ENCODE measurements at regions not wholly inside any gene's neighbourhood (a gene's known extent, or its start where the extent isn't known, plus 50 kb on each side); places are given as distances from the start of the nearest gene placed in this dataset.

DNA sequence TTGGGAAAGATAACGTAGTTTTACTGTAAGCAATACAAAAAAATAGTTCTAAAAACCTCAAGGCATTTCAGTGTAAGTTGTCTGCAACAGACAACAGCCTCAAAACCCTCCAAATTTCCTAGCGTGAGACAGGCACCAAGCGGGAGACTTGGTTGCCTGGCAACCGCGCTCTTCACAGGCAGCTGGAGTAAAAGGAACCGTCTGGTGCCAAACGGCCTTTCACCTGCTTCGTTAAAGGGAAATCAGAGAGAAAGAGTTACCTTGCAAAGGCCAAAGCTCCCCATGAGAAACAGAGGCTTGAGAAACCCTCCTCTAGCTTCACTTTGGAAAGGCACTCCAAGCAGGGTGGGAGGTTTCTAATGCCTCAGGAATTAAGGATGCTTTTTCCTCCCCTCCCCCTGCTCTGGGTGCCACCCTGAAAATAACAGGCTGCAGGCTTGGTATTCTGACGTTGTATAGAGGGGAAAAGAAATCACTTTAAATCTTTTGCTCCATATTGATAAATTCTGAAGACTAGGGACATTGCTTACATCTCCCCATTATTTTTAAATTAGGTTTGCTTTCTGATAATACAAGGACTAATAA, 129.7 kb upstream of the UFL1 start (continued):
- TF ChIP-seq CREB5 (CRISPR knock-in tag; IDR thresholded peaks at IDR 0.05; ENCODE audit: low read depth) (no peak), ZC3H10 (CRISPR knock-in tag; IDR thresholded peaks at IDR 0.05) (no peak), CSDC2 (CRISPR knock-in tag; IDR thresholded peaks at IDR 0.05) (no peak), TSHZ2 (CRISPR knock-in tag; IDR thresholded peaks at IDR 0.05) (no peak), ARNTL (CRISPR knock-in tag; IDR thresholded peaks at IDR 0.05; ENCODE audit: borderline replicate concordance, low read depth) (no peak), ESRRG (CRISPR knock-in tag; IDR thresholded peaks at IDR 0.05) (no peak)

GRCh38 chr6:96394727-96395126, 126.9 kb upstream of the UFL1 start:
- no peak for ATAC-seq
- TF ChIP-seq CREB5 (CRISPR knock-in tag; IDR thresholded peaks at IDR 0.05; ENCODE audit: low read depth) (no peak), TCF4 (CRISPR knock-in tag; IDR thresholded peaks at IDR 0.05; ENCODE audit: borderline replicate concordance) (no peak), ZNF8 (CRISPR knock-in tag; IDR thresholded peaks at IDR 0.05) (no peak), PATZ1 (CRISPR knock-in tag; IDR thresholded peaks at IDR 0.05; ENCODE audit: borderline replicate concordance) (no peak), GLIS3 (CRISPR knock-in tag; IDR thresholded peaks at IDR 0.05) (no peak), BACH2 (CRISPR knock-in tag; IDR thresholded peaks at IDR 0.05; ENCODE audit: borderline replicate concordance) (no peak), SNAI2 (CRISPR knock-in tag; IDR thresholded peaks at IDR 0.05) (no peak), ZFP3 (CRISPR knock-in tag; IDR thresholded peaks at IDR 0.05) (no peak), CSRNP3 (CRISPR knock-in tag; IDR thresholded peaks at IDR 0.05) (no peak), ZNF70 (CRISPR knock-in tag; IDR thresholded peaks at IDR 0.05) (no peak), ZNF565 (CRISPR knock-in tag; conservative IDR thresholded peaks at IDR 0.05; ENCODE audit: low read depth) (no peak), ISL1 (CRISPR knock-in tag; IDR thresholded peaks at IDR 0.05) (no peak), CSDC2 (CRISPR knock-in tag; IDR thresholded peaks at IDR 0.05) (no peak)
- TF ChIP-seq, protein P1, sequence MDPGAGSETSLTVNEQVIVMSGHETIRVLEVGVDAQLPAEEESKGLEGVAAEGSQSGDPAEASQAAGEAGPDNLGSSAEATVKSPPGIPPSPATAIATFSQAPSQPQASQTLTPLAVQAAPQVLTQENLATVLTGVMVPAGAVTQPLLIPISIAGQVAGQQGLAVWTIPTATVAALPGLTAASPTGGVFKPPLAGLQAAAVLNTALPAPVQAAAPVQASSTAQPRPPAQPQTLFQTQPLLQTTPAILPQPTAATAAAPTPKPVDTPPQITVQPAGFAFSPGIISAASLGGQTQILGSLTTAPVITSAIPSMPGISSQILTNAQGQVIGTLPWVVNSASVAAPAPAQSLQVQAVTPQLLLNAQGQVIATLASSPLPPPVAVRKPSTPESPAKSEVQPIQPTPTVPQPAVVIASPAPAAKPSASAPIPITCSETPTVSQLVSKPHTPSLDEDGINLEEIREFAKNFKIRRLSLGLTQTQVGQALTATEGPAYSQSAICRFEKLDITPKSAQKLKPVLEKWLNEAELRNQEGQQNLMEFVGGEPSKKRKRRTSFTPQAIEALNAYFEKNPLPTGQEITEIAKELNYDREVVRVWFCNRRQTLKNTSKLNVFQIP (CRISPR knock-in tag; IDR thresholded peaks at IDR 0.05; ENCODE audit: borderline replicate concordance, low read depth), result no peak

- ATAC-seq, result no peak
Observed at GRCh38 chr6:96410467-96410866, 111.1 kb upstream of the UFL1 start.

More at GRCh38 chr6:96410467-96410866, 111.1 kb upstream of the UFL1 start:
- TF ChIP-seq ARNTL (CRISPR knock-in tag; IDR thresholded peaks at IDR 0.05; ENCODE audit: borderline replicate concordance, low read depth) (no peak), ISL1 (CRISPR knock-in tag; IDR thresholded peaks at IDR 0.05) (no peak), ZFP30 (CRISPR knock-in tag; IDR thresholded peaks at IDR 0.05) (no peak), TOX (CRISPR knock-in tag; IDR thresholded peaks at IDR 0.05; ENCODE audit: borderline replicate concordance) (no peak), CSRNP3 (CRISPR knock-in tag; IDR thresholded peaks at IDR 0.05) (no peak), CREB5 (CRISPR knock-in tag; IDR thresholded peaks at IDR 0.05; ENCODE audit: low read depth) (no peak), ZNF8 (CRISPR knock-in tag; IDR thresholded peaks at IDR 0.05) (no peak), CSDC2 (CRISPR knock-in tag; IDR thresholded peaks at IDR 0.05) (no peak), PATZ1 (CRISPR knock-in tag; IDR thresholded peaks at IDR 0.05; ENCODE audit: borderline replicate concordance) (no peak), BACH2 (CRISPR knock-in tag; IDR thresholded peaks at IDR 0.05; ENCODE audit: borderline replicate concordance) (no peak), OSR1 (CRISPR knock-in tag; IDR thresholded peaks at IDR 0.05) (no peak), TCF4 (CRISPR knock-in tag; IDR thresholded peaks at IDR 0.05; ENCODE audit: borderline replicate concordance) (no peak), ZFP3 (CRISPR knock-in tag; IDR thresholded peaks at IDR 0.05) (no peak)

All from SK-N-SH treated with all-trans-retinoic acid at 6 μM for 48 hours (cell line).